CD4-positive, CD25-positive, alpha-beta regulatory T cell (primary cell): ENCODE measurements at regions not wholly inside any gene's neighbourhood (a gene's known extent, or its start where the extent isn't known, plus 50 kb on each side); places are given as distances from the start of the nearest gene placed in this dataset.

ENCODE experiments used
- ATAC-seq, 2 donors: fragments of 150-1000 bp; cut with Tn5 transposase; one replicate each; pipeline ENCODE4 v1.10.0; 2021; ENCODE audit warnings: low read depth in 2 of 2, moderate number of reproducible peaks in 2 of 2, moderate library complexity in 1 of 2
- DNase-seq, 3 donors: peaks; one replicate each; pipeline versions ENCODE4 v3.0.0 to v3.0.0-alpha.2; 2012 to 2022; ENCODE audit warnings: mixed read lengths in 1 of 3
- H3K27ac ChIP-seq: one replicate; pipeline ENCODE4 v1.7.0; 2013; ENCODE audit warnings: mild to moderate bottlenecking, low read length; ENCODE audit not compliant: insufficient read depth, poor library complexity, severe bottlenecking
- H3K27me3 ChIP-seq: one replicate; pipeline ENCODE4 v1.7.0; 2013; ENCODE audit warnings: low read length; ENCODE audit not compliant: control insufficient read depth, insufficient read depth
- H3K36me3 ChIP-seq: one replicate; pipeline ENCODE4 v1.7.0; 2013; ENCODE audit warnings: mild to moderate bottlenecking, low read length, moderate library complexity; ENCODE audit not compliant: control insufficient read depth, insufficient read depth
- H3K4me1 ChIP-seq: 2 replicates; pipeline ENCODE4 v1.7.0; 2013; ENCODE audit warnings: mild to moderate bottlenecking, low read length; ENCODE audit not compliant: insufficient read depth, control insufficient read depth, poor library complexity, severe bottlenecking
- H3K4me3 ChIP-seq: one replicate; pipeline ENCODE4 v1.7.0; 2013; ENCODE audit warnings: low read depth, mild to moderate bottlenecking, low read length, moderate library complexity
- H3K9me3 ChIP-seq, 2 experiments: 1 replicate in 1 of 2; 2 replicates in 1 of 2; pipeline ENCODE4 v1.7.0; 2013; ENCODE audit warnings: low read length in 2 of 2, mild to moderate bottlenecking in 1 of 2, moderate library complexity in 1 of 2; ENCODE audit not compliant: control insufficient read depth in 2 of 2
- H3K27ac Mint-ChIP-seq, 3 donors: one replicate each; pipeline ENCODE4 v1.8.0; 2020 to 2022; ENCODE audit warnings: mild to moderate bottlenecking in 3 of 3, mixed read lengths in 3 of 3, moderate library complexity in 2 of 3
- H3K27me3 Mint-ChIP-seq: one replicate; pipeline ENCODE4 v1.8.0; 2022; ENCODE audit warnings: mild to moderate bottlenecking, mixed read lengths
- H3K36me3 Mint-ChIP-seq: one replicate; pipeline ENCODE4 v1.8.0; 2020; ENCODE audit warnings: mixed read lengths
- H3K4me1 Mint-ChIP-seq, 4 donors: one replicate each; pipeline ENCODE4 v1.8.0; 2020 to 2022; ENCODE audit warnings: mixed read lengths in 4 of 4, mild to moderate bottlenecking in 1 of 4
- H3K4me3 Mint-ChIP-seq, 4 donors: one replicate each; pipeline ENCODE4 v1.8.0; 2020 to 2022; ENCODE audit warnings: mild to moderate bottlenecking in 4 of 4, mixed read lengths in 4 of 4, moderate library complexity in 3 of 4
- H3K9me3 Mint-ChIP-seq, 7 donors: one replicate each; pipeline ENCODE4 v1.8.0; 2020 to 2022; ENCODE audit warnings: mixed read lengths in 7 of 7, mild to moderate bottlenecking in 3 of 7, moderate library complexity in 2 of 7

GRCh38 chr1:106249365-106249764 is 807.1 kb upstream of the PRMT6 start:
- Mint-ChIP-seq H3K9me3 (peaks cover 0 to 24% (median 7%) of the 10 kb centered on the region in 7 donors), H3K27me3 (no peaks in the 10 kb centered on the region), H3K36me3 (no peaks in the 10 kb centered on the region), H3K4me3 (no peak overlapping the region), H3K4me1 (no peaks in the 10 kb centered on the region), H3K27ac (no peak overlapping the region)
- Histone ChIP-seq H3K27me3 (no peaks in the 10 kb centered on the region), H3K4me3 (no peak overlapping the region), H3K4me1 (no peaks in the 10 kb centered on the region), H3K9me3 (no peaks in the 10 kb centered on the region), H3K36me3 (no peaks in the 10 kb centered on the region), H3K27ac (no peak overlapping the region)
- ATAC-seq (no peak), DNase-seq (no peak)

- no peaks in the 10 kb centered on the region for H3K27me3 Mint-ChIP-seq
Measured at GRCh38 chr1:106249810-106250209, 806.7 kb upstream of the PRMT6 start.

GRCh38 chr1:106254748-106255147 is 801.7 kb upstream of the PRMT6 start:
- no peaks in the 10 kb centered on the region for H3K4me1 ChIP-seq
- H3K27me3 ChIP-seq = no peaks in the 10 kb centered on the region
- DNase-seq (no peak), ATAC-seq (no peak)
- no peaks in the 10 kb centered on the region for H3K27me3 Mint-ChIP-seq
- H3K27ac Mint-ChIP-seq = no peak overlapping the region
- H3K4me3 Mint-ChIP-seq = no peak overlapping the region
- peaks cover 0 to 6% (median 0%) of the 10 kb centered on the region in 4 donors for H3K4me1 Mint-ChIP-seq
- peaks cover 0 to 39% (median 9%) of the 10 kb centered on the region in 7 donors for H3K9me3 Mint-ChIP-seq
- peaks cover 0 to 3% of the 10 kb centered on the region in 2 experiments for H3K9me3 ChIP-seq
- no peak overlapping the region for H3K4me3 ChIP-seq
- H3K27ac ChIP-seq = no peak overlapping the region
- H3K36me3 ChIP-seq = no peaks in the 10 kb centered on the region
- H3K36me3 Mint-ChIP-seq = no peaks in the 10 kb centered on the region

More at GRCh38 chr1:106249810-106250209, 806.7 kb upstream of the PRMT6 start:
- Mint-ChIP-seq H3K9me3 (peaks cover 0 to 21% (median 7%) of the 10 kb centered on the region in 7 donors), H3K4me3 (no peak overlapping the region), H3K4me1 (no peaks in the 10 kb centered on the region), H3K27ac (no peak overlapping the region), H3K36me3 (no peaks in the 10 kb centered on the region)
- ATAC-seq (no peak), DNase-seq (no peak)
- Histone ChIP-seq H3K4me3 (no peak overlapping the region), H3K36me3 (no peaks in the 10 kb centered on the region), H3K9me3 (peaks cover 0 to under 1% of the 10 kb centered on the region in 2 experiments), H3K27ac (no peak overlapping the region), H3K4me1 (no peaks in the 10 kb centered on the region), H3K27me3 (no peaks in the 10 kb centered on the region)

GRCh38 chr1:106266786-106267185 is 789.7 kb upstream of the PRMT6 start:
- Mint-ChIP-seq H3K27ac (no peak overlapping the region), H3K4me3 (no peak overlapping the region), H3K9me3 (peaks cover 0 to 14% (median 5%) of the 10 kb centered on the region in 7 donors), H3K36me3 (no peaks in the 10 kb centered on the region), H3K4me1 (no peaks in the 10 kb centered on the region), H3K27me3 (no peaks in the 10 kb centered on the region)
- no peak overlapping the region for H3K27ac ChIP-seq
- no peaks in the 10 kb centered on the region for H3K36me3 ChIP-seq
- ATAC-seq = no peak
- H3K4me3 ChIP-seq = no peak overlapping the region
- H3K4me1 ChIP-seq = no peaks in the 10 kb centered on the region
- H3K9me3 ChIP-seq = no peaks in the 10 kb centered on the region
- DNase-seq = no peak
- H3K27me3 ChIP-seq = no peaks in the 10 kb centered on the region

GRCh38 chr1:106268070-106268469 is 788.4 kb upstream of the PRMT6 start:
- no peaks in the 10 kb centered on the region for H3K4me1 ChIP-seq
- no peak overlapping the region for H3K4me3 Mint-ChIP-seq
- no peaks in the 10 kb centered on the region for H3K36me3 ChIP-seq
- ATAC-seq (no peak), DNase-seq (no peak)
- H3K27me3 Mint-ChIP-seq = no peaks in the 10 kb centered on the region
- H3K9me3 ChIP-seq = no peaks in the 10 kb centered on the region
- no peaks in the 10 kb centered on the region for H3K4me1 Mint-ChIP-seq
- no peak overlapping the region for H3K4me3 ChIP-seq
- H3K9me3 Mint-ChIP-seq = peaks cover 0 to 14% (median 5%) of the 10 kb centered on the region in 7 donors
- H3K27ac Mint-ChIP-seq = no peak overlapping the region
- H3K27me3 ChIP-seq = no peaks in the 10 kb centered on the region
- H3K27ac ChIP-seq = no peak overlapping the region
- no peaks in the 10 kb centered on the region for H3K36me3 Mint-ChIP-seq

GRCh38 chr1:106276871-106277270 is 779.6 kb upstream of the PRMT6 start:
- H3K27me3 ChIP-seq = no peaks in the 10 kb centered on the region
- H3K4me3 Mint-ChIP-seq = no peak overlapping the region
- H3K36me3 Mint-ChIP-seq = no peaks in the 10 kb centered on the region
- H3K36me3 ChIP-seq = no peaks in the 10 kb centered on the region
- no peaks in the 10 kb centered on the region for H3K4me1 ChIP-seq
- no peaks in the 10 kb centered on the region for H3K27me3 Mint-ChIP-seq
- no peak overlapping the region for H3K27ac ChIP-seq
- no peaks in the 10 kb centered on the region for H3K9me3 ChIP-seq
- H3K4me1 Mint-ChIP-seq = no peaks in the 10 kb centered on the region
- H3K27ac Mint-ChIP-seq = no peak overlapping the region
- no peak overlapping the region for H3K4me3 ChIP-seq
- no peak for DNase-seq
- H3K9me3 Mint-ChIP-seq = peaks cover 0 to 14% (median 4%) of the 10 kb centered on the region in 7 donors
- no peak for ATAC-seq

- H3K9me3 ChIP-seq = no peaks in the 10 kb centered on the region
- H3K4me3 ChIP-seq = no peak overlapping the region
- DNase-seq (no peak), ATAC-seq (no peak)
- no peak overlapping the region for H3K27ac Mint-ChIP-seq
- no peaks in the 10 kb centered on the region for H3K4me1 Mint-ChIP-seq
- H3K4me3 Mint-ChIP-seq = no peak overlapping the region
- H3K27me3 Mint-ChIP-seq = no peaks in the 10 kb centered on the region
- no peaks in the 10 kb centered on the region for H3K4me1 ChIP-seq
- H3K36me3 ChIP-seq = no peaks in the 10 kb centered on the region
- no peaks in the 10 kb centered on the region for H3K36me3 Mint-ChIP-seq
- no peaks in the 10 kb centered on the region for H3K27me3 ChIP-seq
- H3K9me3 Mint-ChIP-seq = peaks cover 0 to 19% (median 6%) of the 10 kb centered on the region in 7 donors
- H3K27ac ChIP-seq = no peak overlapping the region
Measured at GRCh38 chr1:106277786-106278185, 778.7 kb upstream of the PRMT6 start.

- Histone ChIP-seq H3K27me3 (no peaks in the 10 kb centered on the region), H3K9me3 (no peaks in the 10 kb centered on the region), H3K27ac (no peak overlapping the region), H3K4me3 (no peak overlapping the region), H3K4me1 (no peaks in the 10 kb centered on the region), H3K36me3 (no peaks in the 10 kb centered on the region)
- ATAC-seq (no peak), DNase-seq (no peak)
- H3K27ac Mint-ChIP-seq = no peak overlapping the region
- H3K4me3 Mint-ChIP-seq = no peak overlapping the region
- no peaks in the 10 kb centered on the region for H3K27me3 Mint-ChIP-seq
- H3K4me1 Mint-ChIP-seq = no peaks in the 10 kb centered on the region
- H3K36me3 Mint-ChIP-seq = no peaks in the 10 kb centered on the region
- H3K9me3 Mint-ChIP-seq = peaks cover 0 to 15% (median 6%) of the 10 kb centered on the region in 7 donors
Measured at GRCh38 chr1:106278716-106279115, 777.8 kb upstream of the PRMT6 start.
